ENCODE measurements at regions not wholly inside any gene's neighbourhood (a gene's known extent, or its start where the extent isn't known, plus 50 kb on each side); places are given as distances from the start of the nearest gene placed in this dataset.
A peak's percentile ranks its signal among the peaks of the same experiment; 100 is the strongest.

GRCh38 chr4:128465523-128465922, 177.9 kb upstream of the PGRMC2 start:
- Histone ChIP-seq H3K27ac (no peak overlapping the region), H3K4me3 (no peak overlapping the region), H3K4me1 (replicated peaks in 1 of 2) (peaks cover 13 to 14% of the 10 kb centered on the region in 2 donors)
- ATAC-seq (replicated peaks in 6 of 8), result no peak
- 0 to 57% (median 50%) methylated on average over 1 to 2 of the region's 2 CpGs; no CpG with 5 or more reads in 3 of the 10 experiments for WGBS, 10 experiments
- in situ Hi-C loops (cut with MboI; ENCODE audit: low pct_unique_long_range_greater_than_20kb in 2 of 9, low sequenced_read_pairs in 9 of 9, unreplicated experiment in 9 of 9), result loop anchor here in 4 of 9 experiments (25.0 kb wide), 2 partner anchors 347 to 397 kb away; partner anchors contain the start of gene JADE1 (in 3 of the 4)

DNA sequence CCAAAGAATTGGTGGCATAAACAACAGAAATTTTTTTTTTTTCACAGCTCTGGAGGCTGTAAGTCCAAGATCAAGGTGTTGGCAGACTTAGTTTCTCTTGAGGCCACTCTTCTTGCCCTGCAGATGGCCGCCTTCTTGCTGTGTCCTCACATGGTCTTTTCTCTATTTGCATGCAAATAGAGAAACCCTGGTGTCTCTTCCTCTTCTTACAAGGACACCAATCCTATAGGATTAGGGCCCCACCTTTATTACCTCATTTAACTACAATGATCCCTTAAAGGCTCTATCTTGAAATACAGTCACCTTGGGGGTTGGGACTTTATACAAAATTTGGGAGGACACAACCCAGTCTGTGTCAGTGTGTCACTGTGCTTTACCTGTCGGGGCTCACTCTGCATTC, 175.4 kb upstream of the PGRMC2 start:
- 64 to 93% (median 73%) methylated on average over 1 to 2 of the region's 2 CpGs; no CpG with 5 or more reads in 6 of the 10 experiments for WGBS, 10 experiments
- peaks cover 9 to 11% of the 10 kb centered on the region in 2 donors for H3K4me1 ChIP-seq (replicated peaks in 1 of 2)
- no peak overlapping the region for H3K4me3 ChIP-seq
- ATAC-seq (replicated peaks in 6 of 8), result no peak
- in situ Hi-C loops (cut with MboI; ENCODE audit: low pct_unique_long_range_greater_than_20kb in 2 of 9, low sequenced_read_pairs in 9 of 9, unreplicated experiment in 9 of 9), result loop anchor here in 4 of 9 experiments (25.0 kb wide), 2 partner anchors 349 to 399 kb away; partner anchors contain the start of gene JADE1 (in 3 of the 4)
- H3K27ac ChIP-seq, result no peak overlapping the region

DNA sequence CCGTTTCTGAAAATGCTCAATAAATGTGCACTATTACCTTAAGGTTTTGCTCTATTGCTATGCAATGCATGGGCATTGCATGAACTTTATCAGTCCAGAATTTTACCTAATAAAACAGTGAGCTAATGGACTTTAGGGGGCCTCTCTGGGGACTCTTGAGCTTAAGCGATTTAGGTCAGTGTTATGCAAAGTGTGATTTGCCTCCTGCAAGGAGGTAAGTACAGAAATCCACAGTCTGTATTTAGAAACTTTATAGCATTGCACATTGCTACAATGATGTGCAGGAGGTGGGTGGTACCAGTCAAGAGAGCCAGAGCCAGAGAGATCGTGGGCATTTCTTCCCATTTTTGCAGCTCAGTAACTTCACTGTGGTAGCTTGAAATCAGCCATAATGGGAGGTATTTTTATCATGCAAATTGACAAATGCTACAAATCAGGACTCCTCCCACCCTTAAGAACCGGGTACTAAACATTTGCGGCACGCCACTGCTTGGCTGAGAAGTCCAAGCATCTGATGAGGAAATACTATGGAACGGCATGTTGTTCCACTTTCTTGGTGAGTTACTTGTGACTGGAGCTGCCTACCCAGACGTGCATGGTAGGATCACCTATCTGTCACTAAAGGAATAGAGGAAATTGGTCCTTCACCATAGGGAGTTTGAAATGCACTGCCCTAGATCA, 174.6 kb upstream of the PGRMC2 start:
- peaks cover 7 to 9% of the 10 kb centered on the region in 2 donors for H3K4me1 ChIP-seq (replicated peaks in 1 of 2)
- 33 to 94% (median 56%) methylated on average over 1 to 7 of the region's 8 CpGs for WGBS, 10 experiments
- no peak overlapping the region for H3K27ac ChIP-seq
- in situ Hi-C loops (cut with MboI; ENCODE audit: low pct_unique_long_range_greater_than_20kb in 2 of 9, low sequenced_read_pairs in 9 of 9, unreplicated experiment in 9 of 9), result loop anchor here in 4 of 9 experiments (25.0 kb wide), 2 partner anchors 350 to 400 kb away; partner anchors contain the start of gene JADE1 (in 3 of the 4)
- no peak overlapping the region for H3K4me3 ChIP-seq
- peak in 1 of 8 experiments; percentile 23 for ATAC-seq (replicated peaks in 6 of 8)

DNA sequence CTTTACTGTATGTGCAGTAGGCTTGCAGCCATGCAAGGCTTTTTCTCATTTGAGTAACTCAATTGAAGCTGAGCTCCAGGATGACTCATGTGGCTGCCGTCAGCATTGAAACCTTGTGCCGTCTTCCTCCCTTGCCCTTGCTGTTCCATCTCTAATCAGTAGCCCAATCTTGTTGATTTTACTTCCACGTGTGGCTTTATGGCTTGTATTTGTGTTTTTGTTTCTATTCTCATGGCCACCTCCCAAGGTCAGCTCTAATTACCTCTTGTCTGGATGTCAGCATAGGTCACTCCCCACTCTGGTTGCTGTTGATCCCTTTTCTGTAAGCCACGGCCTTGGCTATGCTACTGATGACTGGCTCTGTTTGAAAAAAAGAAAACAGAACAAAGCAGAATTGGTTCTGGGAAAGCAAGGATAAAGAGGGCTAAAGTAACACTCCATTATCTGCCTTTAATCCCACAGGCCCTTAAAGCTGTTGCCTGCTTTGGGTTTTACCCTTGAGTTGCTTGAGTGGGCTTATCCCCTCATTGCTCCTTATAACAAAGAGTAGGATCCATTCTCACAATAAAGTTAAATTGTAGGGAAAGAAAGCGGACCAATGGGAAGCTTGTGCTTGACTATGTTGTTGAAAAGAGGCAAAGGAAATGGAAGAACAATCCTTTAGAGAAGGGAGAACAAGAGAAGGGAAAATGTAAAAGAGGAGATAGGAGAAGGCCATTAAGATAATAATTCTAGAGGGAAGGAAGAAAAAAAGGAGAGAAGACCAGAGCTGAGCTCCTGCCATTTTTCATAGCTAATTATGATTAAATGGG, 173.9 kb upstream of the PGRMC2 start:
- Histone ChIP-seq H3K4me3 (no peak overlapping the region), H3K27ac (no peak overlapping the region), H3K4me1 (replicated peaks in 1 of 2) (peaks cover 7 to 9% of the 10 kb centered on the region in 2 donors)
- ATAC-seq (replicated peaks in 6 of 8), result peak in 7 of 8 experiments; percentile 67 to 95 (median 90)
- WGBS, 10 experiments, result 25 to 100% (median 45%) methylated on average over 1 to 5 of the region's 5 CpGs
- in situ Hi-C loops (cut with MboI; ENCODE audit: low pct_unique_long_range_greater_than_20kb in 2 of 9, low sequenced_read_pairs in 9 of 9, unreplicated experiment in 9 of 9), result loop anchor here in 4 of 9 experiments (25.0 kb wide), 2 partner anchors 351 to 401 kb away; partner anchors contain the start of gene JADE1 (in 3 of the 4)

DNA sequence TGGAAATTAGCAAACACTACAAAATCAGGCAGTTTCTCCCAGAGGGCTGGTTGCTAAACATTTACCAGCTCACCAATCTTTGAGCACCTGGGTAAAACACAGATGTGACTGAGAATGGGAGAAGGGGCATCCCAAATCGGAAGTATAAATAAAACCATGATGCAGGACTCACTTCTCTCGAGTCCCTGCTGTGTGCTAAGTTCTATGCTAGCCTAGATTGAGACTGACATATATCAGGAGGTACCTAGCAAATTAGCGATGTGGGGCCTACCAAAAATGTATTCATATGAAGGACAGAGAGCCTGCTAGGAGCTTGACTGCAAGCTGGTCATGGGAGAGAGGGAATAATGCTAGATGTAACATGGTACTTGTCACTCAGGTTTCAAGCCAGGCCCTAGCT, 171.9 kb upstream of the PGRMC2 start:
- no peak overlapping the region for H3K4me3 ChIP-seq
- H3K27ac ChIP-seq, result no peak overlapping the region
- H3K4me1 ChIP-seq (replicated peaks in 1 of 2), result peaks cover 11 to 15% of the 10 kb centered on the region in 2 donors
- in situ Hi-C loops (cut with MboI; ENCODE audit: low pct_unique_long_range_greater_than_20kb in 2 of 9, low sequenced_read_pairs in 9 of 9, unreplicated experiment in 9 of 9), result loop anchor here in 4 of 9 experiments (10.0 to 25.0 kb wide), 3 partner anchors 95 to 403 kb away; partner anchors contain the start of gene JADE1 (in 3 of the 4)
- no peak for ATAC-seq (replicated peaks in 6 of 8)
- WGBS, 10 experiments, result 30 to 100% (median 82%) methylated on average over 1 to 3 of the region's 3 CpGs; no CpG with 5 or more reads in 4 of the 10 experiments

DNA sequence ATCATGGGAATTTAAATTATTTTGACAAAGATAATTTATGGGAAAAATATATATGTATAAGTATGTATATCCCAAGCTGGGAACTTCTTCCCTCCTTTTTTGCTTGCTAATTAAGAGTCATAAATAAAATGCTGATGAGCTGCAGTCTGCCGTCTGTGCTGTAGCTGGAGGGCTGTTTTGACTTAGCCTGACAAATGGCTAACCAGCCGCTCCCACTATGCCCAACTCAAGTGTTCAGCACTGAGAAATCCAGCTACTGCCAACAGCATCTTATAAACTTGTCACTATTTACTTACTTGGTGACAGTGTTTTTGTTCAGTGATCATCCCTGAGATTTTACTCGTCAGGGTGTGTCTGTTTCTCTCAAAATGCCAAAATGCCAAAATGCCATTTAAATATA, 171.2 kb upstream of the PGRMC2 start:
- WGBS, 10 experiments, result 5 to 100% (median 80%) methylated on average over 1 to 3 of the region's 3 CpGs; no CpG with 5 or more reads in 1 of the 10 experiments
- no peak overlapping the region for H3K27ac ChIP-seq
- peak in 3 of 8 experiments; percentile 15 to 62 (median 16) for ATAC-seq (replicated peaks in 6 of 8)
- H3K4me1 ChIP-seq (replicated peaks in 1 of 2), result peaks cover 13 to 21% of the 10 kb centered on the region in 2 donors
- in situ Hi-C loops (cut with MboI; ENCODE audit: low pct_unique_long_range_greater_than_20kb in 2 of 9, low sequenced_read_pairs in 9 of 9, unreplicated experiment in 9 of 9), result loop anchor here in 4 of 9 experiments (10.0 to 25.0 kb wide), 3 partner anchors 96 to 403 kb away; partner anchors contain the start of gene JADE1 (in 3 of the 4)
- no peak overlapping the region for H3K4me3 ChIP-seq

DNA sequence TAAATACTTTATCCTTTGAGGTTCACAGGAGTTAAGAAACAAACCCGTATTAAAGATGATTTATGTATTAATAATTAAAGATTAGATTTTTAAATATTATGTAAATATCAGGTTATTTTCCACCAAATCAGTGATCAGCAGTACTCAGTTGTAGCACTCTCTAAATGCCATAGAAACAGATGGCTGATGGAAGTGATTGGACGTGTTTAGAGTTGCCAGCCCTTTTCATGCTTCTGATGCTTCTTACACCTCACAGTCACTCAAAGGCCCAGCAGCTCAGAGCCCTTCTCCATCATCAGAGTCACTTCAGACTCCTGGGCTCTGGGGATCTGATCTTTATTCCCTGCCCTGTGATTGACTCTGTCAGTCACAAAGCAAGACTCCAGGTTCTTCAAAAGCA, 170.1 kb upstream of the PGRMC2 start:
- 60 to 100% (median 80%) methylated on average over 1 to 2 of the region's 2 CpGs; no CpG with 5 or more reads in 3 of the 10 experiments for WGBS, 10 experiments
- no peak for ATAC-seq (replicated peaks in 6 of 8)
- no peak overlapping the region for H3K4me3 ChIP-seq
- H3K4me1 ChIP-seq (replicated peaks in 1 of 2), result peaks cover 17 to 32% of the 10 kb centered on the region in 2 donors
- H3K27ac ChIP-seq, result no peak overlapping the region
- in situ Hi-C loops (cut with MboI; ENCODE audit: low pct_unique_long_range_greater_than_20kb in 2 of 9, low sequenced_read_pairs in 9 of 9, unreplicated experiment in 9 of 9), result loop anchor here in 4 of 9 experiments (10.0 to 25.0 kb wide), 3 partner anchors 97 to 405 kb away; partner anchors contain the start of gene JADE1 (in 3 of the 4)

- peaks cover 13 to 33% of the 10 kb centered on the region in 2 donors for H3K4me1 ChIP-seq (replicated peaks in 1 of 2)
- in situ Hi-C loops (cut with MboI; ENCODE audit: low pct_unique_long_range_greater_than_20kb in 2 of 9, low sequenced_read_pairs in 9 of 9, unreplicated experiment in 9 of 9), result loop anchor here in 4 of 9 experiments (10.0 to 25.0 kb wide), 3 partner anchors 99 to 406 kb away; partner anchors contain the start of gene JADE1 (in 3 of the 4)
- H3K27ac ChIP-seq, result no peak overlapping the region
- H3K4me3 ChIP-seq, result no peak overlapping the region
- ATAC-seq (replicated peaks in 6 of 8), result no peak
- 67 to 100% (median 100%) methylated on average over 1 to 3 of the region's 4 CpGs; no CpG with 5 or more reads in 3 of the 10 experiments for WGBS, 10 experiments
Measured at GRCh38 chr4:128456171-128456570, 168.6 kb upstream of the PGRMC2 start.

GRCh38 chr4:128455480-128455879, 167.9 kb upstream of the PGRMC2 start:
- WGBS, 10 experiments, result 50 to 100% (median 100%) methylated on average over 1 of the region's 1 CpG; no CpG with 5 or more reads in 7 of the 10 experiments
- no peak overlapping the region for H3K27ac ChIP-seq
- in situ Hi-C loops (cut with MboI; ENCODE audit: low pct_unique_long_range_greater_than_20kb in 2 of 9, low sequenced_read_pairs in 9 of 9, unreplicated experiment in 9 of 9), result loop anchor here in 4 of 9 experiments (10.0 to 25.0 kb wide), 3 partner anchors 99 to 407 kb away; partner anchors contain the start of gene JADE1 (in 3 of the 4)
- H3K4me1 ChIP-seq (replicated peaks in 1 of 2), result peaks cover 11 to 30% of the 10 kb centered on the region in 2 donors
- no peak overlapping the region for H3K4me3 ChIP-seq
- no peak for ATAC-seq (replicated peaks in 6 of 8)

- Histone ChIP-seq H3K27ac (no peak overlapping the region), H3K4me3 (no peak overlapping the region), H3K4me1 (replicated peaks in 1 of 2) (peaks cover 11 to 30% of the 10 kb centered on the region in 2 donors)
- in situ Hi-C loops (cut with MboI; ENCODE audit: low pct_unique_long_range_greater_than_20kb in 2 of 9, low sequenced_read_pairs in 9 of 9, unreplicated experiment in 9 of 9), result loop anchor here in 4 of 9 experiments (10.0 to 25.0 kb wide), 3 partner anchors 100 to 407 kb away; partner anchors contain the start of gene JADE1 (in 3 of the 4)
- 20 to 100% (median 80%) methylated on average over 1 to 3 of the region's 4 CpGs; no CpG with 5 or more reads in 2 of the 10 experiments for WGBS, 10 experiments
- peak in 1 of 8 experiments; percentile 4 for ATAC-seq (replicated peaks in 6 of 8)
Measured at GRCh38 chr4:128454881-128455280, 167.3 kb upstream of the PGRMC2 start.

DNA sequence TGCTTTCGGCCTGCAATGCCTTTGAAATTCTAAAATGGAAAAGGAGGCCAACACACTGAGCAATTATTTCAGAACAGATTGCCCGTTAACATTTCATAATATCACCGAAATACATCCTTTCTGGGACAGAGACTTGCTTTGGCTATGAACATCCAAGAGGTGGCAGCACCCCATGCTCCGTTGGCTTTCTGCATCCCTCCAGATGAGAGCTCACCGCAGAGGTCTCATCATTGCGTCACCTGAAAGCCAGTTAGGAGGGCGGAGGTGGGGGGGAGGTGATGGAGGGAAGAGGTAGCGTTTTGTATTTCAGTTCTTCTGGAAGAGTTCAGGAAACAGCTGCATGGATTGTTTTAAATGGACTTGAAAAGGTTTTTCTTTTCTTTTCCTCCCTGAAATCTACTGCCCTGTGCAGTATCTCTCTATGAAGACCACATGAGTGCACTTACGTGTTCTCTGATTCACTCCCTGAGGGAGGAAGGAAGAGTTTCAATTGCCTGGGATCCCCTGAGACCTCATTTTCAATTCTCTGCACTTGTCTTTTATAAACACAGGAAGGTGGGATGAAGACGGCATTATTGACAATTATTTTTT, 166.8 kb upstream of the PGRMC2 start:
- Histone ChIP-seq H3K4me3 (no peak overlapping the region), H3K4me1 (replicated peaks in 1 of 2) (peaks cover 11 to 30% of the 10 kb centered on the region in 2 donors), H3K27ac (no peak overlapping the region)
- peak; percentile 93 to 99 (median 98) for ATAC-seq (replicated peaks in 6 of 8)
- 0 to 60% (median 19%) methylated on average over 1 to 5 of the region's 10 CpGs; no CpG with 5 or more reads in 1 of the 10 experiments for WGBS, 10 experiments
- in situ Hi-C loops (cut with MboI; ENCODE audit: low pct_unique_long_range_greater_than_20kb in 2 of 9, low sequenced_read_pairs in 9 of 9, unreplicated experiment in 9 of 9), result loop anchor here in 4 of 9 experiments (10.0 to 25.0 kb wide), 3 partner anchors 100 to 408 kb away; partner anchors contain the start of gene JADE1 (in 3 of the 4)

DNA sequence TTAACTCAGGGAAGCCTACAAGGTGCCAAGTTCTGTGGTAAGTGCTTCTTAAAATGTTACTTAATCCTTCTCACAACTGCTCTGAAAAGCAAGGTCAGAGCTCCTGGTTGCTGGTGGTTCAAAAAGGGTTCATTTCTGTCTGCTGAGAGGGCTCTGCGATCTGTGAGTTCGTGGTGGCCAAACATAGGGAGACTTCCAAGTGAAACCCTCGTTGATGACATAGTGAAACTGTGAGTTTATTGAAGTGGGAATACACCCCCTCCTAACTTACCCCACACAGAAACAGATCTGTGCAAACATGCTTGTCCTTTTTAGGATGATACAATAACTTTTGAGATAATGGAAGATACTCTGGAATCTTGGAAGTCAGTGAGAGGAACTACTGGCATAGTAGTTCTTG, 164.8 kb upstream of the PGRMC2 start:
- ATAC-seq (replicated peaks in 6 of 8), result no peak
- in situ Hi-C loops (cut with MboI; ENCODE audit: low pct_unique_long_range_greater_than_20kb in 2 of 9, low sequenced_read_pairs in 9 of 9, unreplicated experiment in 9 of 9), result loop anchor here in 4 of 9 experiments (10.0 to 25.0 kb wide), 3 partner anchors 102 to 410 kb away; partner anchors contain the start of gene JADE1 (in 3 of the 4)
- Histone ChIP-seq H3K4me1 (replicated peaks in 1 of 2) (peaks cover 11 to 30% of the 10 kb centered on the region in 2 donors), H3K27ac (no peak overlapping the region), H3K4me3 (no peak overlapping the region)
- 0 to 100% (median 86%) methylated on average over 1 to 3 of the region's 3 CpGs; no CpG with 5 or more reads in 3 of the 10 experiments for WGBS, 10 experiments
